GM19351 (cell line): ENCODE measurements at regions not wholly inside any gene's neighbourhood (a gene's known extent, or its start where the extent isn't known, plus 50 kb on each side); places are given as distances from the start of the nearest gene placed in this dataset.
A peak's percentile ranks its signal among the peaks of the same experiment; 100 is the strongest.

Experiments
- ATAC-seq: cut with Tn5 transposase; IDR thresholded peaks from one replicate; pipeline ENCODE4 v1.9.1; 2021; ENCODE audit warnings: mild to moderate bottlenecking, moderate library complexity; ENCODE audit not compliant: unreplicated experiment

DNA sequence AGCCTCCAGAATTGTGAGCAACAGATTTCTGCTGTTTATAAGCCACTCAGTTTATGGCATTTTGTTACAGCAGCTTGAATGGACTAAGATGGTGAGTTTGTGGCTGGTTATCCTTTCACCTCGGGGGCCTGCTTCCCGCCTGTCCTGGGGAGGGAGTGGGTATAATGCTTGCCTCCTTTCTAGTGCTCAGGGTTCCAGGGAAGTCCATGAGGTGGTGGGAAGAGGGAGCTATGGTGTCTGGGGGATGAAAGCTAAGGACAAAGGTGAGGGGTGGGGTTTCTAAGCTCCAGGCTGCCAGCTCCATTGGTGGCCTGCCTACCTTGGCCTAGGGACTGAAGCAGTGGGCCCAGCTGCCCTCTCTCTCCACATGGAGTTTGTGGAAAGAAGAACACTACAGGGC is 50.2 kb upstream of the SDK2 start:
- ATAC-seq = no peak

DNA sequence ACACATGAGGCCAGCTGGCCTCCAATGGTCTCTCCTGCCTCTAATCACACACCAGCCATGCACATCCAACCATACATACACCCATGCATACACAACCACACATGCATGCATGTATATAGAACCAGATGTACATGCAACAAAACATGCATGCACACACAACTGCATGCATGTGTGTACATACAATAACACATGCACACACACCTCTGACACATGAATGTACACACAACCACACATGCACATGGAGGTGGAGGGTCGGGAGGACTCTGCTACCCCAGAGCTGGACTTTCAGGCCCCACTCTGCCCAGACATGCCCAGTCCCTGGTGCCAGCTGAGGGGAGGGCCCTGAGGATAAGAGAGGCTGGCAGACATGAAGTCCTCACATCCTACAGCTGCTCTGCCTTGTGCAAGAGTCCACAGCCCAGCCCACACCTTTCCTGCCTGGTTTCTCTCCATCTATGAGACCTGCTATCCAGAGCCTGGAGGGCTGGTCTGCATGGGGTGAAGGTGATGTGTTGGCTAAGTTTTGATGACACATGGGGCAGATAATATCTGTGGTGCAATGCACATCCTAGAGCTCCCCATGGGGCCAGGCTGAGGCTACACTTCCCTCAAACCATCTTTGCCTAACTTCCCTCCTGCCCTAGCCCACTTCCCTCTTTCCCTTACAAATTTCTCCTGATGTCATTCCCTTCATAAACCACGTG is 50.9 kb upstream of the SDK2 start:
- no peak for ATAC-seq

DNA sequence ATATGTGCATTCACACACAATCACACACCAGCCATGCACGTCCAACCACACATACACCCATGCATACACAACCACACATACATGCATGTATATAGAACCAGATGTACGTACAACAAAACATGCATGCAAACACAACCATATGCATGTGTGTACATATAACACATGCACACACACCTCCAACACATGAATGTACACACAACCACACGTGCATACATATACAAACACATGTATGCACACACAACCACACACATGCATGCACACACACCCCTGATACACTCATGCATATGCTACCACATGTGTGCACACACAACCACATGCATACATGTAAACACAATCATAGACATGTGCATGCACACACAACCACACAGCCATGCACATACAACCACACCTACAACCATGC is 52.0 kb upstream of the SDK2 start:
- ATAC-seq = no peak

DNA sequence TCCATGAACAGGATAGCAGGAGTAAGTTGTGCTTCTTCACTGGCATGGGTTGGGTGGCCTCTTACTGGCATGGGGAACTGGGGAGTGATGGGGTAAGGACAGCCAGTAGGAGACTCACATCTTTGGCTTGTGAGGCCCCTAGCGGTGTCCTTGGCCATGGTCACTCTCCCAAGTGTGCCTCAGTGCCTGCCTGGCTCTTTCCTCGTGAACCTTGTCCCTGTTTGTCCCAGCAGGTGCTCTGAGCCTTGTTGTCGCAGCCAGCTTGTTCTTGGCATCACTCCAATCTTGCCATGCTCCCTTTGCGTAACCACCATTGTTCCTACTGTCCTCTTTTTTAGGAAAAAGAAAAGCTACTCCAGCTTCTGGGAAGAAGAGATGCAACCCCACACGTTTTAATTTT is 53.6 kb upstream of the SDK2 start:
- no peak for ATAC-seq

DNA sequence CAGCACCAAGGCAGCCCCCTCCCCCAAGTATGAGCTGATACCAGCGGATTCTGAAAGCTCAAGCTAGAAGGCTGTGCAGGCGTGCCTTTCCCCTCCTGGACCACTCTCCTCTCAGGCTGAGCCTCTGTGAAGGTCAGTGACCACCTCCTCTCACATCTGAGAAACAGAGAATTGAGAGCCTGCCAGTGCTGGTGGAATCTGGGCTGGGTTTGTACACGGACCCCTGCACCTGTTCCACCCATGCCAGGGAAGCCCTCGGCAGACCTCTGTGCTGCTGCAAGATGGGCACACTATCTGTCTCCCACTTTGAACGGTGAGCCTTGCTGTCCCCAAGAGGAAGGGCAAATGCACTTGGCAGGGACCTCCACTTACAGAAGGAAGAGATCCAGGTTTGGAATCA is 54.7 kb upstream of the SDK2 start:
- ATAC-seq = no peak

DNA sequence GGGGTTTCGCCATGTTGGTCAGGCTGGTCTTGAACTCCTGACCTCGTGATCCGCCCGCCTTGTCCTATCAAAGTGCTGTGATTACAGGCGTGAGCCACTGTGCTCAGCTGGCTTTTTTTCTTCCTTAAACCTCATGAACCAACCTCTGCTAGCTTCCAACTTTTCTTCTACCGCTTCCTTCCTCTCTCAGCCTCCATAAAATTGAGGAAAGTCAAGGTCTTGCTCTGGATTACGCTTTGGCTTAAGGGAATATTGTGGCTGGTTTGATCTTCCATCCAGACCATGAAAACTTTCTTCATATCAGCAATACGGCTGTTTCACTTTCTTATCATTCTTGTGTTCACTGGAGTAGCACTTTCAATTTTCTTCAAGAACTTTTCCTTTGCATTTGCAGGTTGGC is 57.5 kb upstream of the SDK2 start:
- ATAC-seq = no peak

DNA sequence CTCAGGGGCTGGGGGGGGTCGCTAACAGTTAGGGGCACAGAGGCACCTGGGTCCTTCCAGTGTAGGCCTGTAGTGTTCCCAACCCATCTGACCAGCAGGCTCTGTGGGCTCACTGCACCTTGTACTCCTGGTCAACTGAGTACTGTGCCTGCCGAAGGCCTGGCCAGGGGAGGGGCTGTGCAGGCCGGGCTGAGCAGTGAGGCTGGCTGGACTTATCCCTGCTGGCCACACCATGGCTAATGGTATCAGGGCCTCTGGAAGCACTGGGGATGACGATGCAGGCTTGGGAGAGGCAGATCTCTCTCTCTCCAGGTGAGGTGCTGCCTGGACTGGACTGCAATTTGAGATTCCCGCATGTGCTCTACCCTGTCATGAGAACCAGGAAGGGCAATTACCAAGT is 58.9 kb upstream of the SDK2 start:
- ATAC-seq = no peak

DNA sequence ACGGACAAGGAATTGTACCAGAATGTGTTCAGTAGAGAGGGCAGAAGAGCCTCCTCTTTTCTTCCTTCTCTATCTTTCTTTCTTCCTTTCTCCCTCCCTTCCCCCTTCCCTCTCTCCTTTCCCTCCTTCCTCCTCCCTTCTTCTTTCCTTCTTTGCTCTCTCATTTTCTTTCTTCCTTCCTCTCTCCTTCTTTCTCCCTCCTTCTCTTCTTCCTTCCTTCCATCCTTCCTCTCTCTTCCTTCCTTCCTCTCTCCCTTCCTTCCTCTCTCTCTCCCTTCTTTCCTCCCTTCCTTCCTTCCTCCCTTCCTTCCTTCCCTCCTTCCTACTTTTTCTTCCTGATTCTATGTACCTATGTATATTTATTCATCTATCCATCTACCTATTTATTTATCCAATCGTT is 59.7 kb upstream of the SDK2 start:
- no peak for ATAC-seq

DNA sequence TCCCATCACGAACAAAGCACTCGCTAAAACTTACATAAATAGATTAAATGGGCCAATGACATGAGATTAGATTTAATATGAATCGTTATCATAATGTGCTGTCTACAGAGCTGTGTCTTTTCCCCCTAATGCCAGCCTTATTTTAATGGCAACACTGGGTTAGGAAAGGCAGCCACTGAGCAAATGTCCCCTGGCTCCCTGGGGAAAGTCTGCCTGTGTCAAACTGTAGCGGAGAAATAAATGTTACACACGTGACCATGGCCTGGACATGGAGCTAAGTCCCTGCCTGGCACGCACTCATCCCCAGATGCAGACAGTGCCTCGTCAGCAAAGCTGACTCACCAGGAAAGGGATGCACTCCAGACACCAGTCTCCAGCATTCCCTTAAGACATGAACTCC is 61.3 kb upstream of the SDK2 start:
- ATAC-seq = no peak

DNA sequence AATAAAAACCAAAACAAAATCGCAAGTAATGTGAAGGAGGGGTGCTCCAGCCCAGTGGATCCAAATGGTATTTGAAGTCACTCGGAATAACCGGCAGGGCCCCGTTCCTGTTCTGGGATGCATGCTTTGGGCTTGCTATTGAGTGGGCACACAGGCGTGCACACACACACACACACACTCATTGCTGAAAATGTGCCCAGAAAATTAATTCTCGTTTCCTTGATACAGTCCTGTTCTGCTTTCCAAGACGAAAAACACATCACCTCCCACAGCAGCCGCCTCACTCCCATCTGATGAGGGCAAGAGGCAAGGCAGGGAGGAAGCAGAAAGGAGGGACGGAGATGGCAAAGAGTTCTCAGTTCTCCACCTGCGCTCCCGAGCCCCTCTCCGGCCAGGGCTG is 62.2 kb upstream of the SDK2 start:
- no peak for ATAC-seq

DNA sequence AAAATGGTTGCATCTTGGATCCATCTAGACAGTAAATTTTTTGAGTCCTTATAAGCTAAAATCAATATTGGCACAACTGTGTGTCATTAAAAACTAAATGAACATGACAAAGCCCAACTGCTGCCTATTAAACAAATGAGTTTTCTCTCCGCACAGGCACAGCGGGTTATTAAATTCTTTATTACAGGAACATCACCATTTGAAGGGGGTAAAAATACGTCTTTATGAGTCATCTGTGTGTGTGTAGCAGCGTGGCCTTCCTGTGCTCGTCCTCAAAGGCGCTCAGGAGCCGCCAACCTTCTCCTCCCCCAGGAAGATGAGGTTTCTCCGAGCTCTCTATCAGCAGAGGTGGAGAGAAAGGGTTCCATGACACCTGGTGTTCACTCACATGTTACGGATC is 62.6 kb upstream of the SDK2 start:
- ATAC-seq = no peak

DNA sequence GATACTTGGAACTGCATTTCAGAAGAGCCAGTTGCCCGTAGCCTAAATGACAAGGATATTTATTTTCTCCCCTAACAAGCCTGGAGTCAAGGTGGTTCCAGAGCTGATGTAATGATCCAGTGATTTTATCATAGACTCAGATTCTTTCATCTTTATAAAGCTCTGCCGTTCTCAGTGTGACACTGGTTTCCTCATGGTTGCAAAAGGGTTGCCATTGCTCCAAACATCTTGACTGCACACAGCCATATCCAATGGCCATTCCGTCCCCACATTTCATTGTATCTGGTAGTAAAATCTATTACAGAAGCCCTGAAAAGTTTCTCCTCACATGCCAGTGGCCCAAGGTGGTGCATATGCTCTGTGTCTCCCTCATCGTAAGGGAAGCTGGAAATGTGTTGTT is 63.1 kb upstream of the SDK2 start:
- no peak for ATAC-seq

DNA sequence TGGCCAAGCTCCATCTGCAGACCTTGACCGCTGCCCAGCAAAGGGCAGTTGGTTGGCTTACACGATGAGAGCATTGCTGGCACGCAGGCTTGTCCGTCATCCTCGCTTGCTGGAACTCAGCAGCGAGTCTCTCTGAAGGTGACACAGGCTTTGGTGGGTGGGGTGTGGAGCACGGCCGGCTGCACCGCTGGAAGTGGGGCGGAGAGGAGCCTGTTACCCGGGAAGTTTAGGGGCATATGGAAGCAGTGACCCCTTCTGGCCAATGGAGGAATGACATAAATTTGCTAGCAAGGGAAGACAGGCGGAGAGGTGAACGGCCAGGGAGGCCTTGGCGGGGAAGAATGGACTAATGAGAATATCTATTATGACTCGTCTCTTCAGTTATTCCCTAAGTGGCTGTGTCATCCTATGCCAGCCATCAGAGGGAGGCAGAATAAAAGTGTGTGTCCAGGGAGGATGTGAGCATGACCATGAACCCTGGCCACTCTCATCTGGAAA is 65.9 kb upstream of the SDK2 start:
- ATAC-seq = peak; percentile 60

DNA sequence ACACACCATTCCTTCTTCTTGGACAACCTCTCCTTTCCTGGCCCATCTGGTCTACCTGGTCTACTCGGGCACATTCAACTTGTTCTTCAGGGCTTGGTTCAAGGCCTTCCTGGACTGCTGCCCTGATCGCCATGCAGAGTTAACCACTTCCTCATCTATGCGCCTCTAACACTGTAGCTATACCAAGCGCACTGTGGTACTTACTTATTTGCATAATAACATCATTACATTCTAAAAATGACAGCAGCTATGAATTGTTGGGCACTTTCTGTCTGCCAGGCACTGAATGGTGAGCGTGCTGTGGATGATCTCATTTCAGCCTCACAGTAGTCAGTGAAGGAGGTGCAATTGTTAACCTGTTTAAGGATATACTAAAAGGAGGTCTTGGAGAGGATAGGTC is 66.9 kb upstream of the SDK2 start:
- ATAC-seq = peak; percentile 86

DNA sequence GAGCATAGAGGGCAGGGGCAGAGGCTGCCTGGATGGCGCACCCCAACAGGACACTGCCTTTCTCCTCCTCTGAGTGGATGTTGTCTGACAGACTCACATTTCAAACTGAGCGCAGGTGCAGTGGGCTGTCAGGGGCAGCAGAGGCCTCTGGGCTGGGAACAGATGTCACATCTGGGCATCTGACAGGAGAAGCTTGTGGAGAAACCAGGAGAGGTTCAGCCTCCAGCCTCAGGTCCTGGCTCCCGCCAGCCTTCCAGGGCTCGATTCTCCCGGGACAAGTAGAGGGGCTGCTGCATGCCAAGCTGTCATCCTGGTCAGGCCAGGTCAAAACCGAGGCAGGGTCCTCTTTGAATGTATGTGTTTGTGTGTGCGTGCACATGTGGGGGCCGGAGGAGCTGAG is 67.7 kb upstream of the SDK2 start:
- no peak for ATAC-seq

DNA sequence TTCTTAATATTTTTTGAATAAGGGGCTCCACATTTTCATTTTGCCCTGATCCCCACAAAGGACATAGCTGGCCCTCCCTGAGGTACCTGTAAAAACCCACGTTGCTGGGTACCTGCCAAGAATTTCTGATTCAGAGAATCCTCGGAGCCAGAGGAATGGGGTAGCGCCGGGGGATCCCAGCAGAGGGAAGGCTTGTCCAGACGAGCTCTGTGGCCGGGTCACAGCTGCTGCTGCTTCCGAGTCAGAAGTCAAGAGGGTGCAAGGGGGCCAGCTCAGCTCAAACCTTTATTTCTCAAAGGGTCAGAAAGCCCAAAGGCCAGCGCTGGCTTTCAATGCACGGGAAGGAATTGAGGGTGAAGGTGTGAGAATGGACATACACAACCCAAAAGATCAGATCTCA is 68.9 kb upstream of the SDK2 start:
- no peak for ATAC-seq

DNA sequence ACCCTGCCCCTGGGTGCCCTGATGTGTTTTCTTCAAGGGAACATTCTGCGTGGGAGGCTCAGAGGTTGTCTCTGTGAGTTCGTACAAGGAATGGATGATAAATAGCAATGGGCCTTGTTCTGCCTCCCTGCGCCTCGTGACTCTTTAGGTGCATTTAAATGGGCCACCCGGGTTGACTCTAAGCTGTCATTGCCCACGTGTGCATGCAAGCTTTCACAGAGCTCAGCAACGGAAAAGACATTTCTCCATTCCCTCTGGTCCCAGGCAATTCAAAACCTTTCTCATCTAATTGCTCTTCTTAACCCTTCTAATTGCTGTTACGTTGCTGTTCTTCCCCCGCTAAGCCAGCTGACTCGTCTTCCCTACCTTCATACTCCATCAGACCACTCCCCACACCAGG is 71.5 kb upstream of the SDK2 start:
- ATAC-seq = no peak

DNA sequence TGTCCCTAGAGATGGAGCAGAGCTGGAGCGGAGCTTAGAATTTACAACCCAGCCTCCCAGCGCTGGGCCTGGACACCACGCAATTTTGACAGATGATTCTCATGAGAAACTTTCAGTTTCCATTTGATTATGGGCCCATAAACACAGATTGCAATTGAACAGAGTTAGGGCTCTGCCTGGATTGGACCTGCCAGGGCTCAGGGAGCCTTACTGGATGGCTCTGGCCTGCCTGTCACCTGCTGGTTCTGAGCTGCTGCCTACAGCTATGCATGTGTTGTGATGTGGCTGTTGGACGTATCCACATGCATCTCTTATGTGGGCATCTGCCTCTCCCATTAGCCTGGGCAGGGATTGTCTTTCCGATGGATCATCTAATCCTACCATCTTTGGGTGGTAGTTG is 73.4 kb upstream of the SDK2 start:
- ATAC-seq = no peak

DNA sequence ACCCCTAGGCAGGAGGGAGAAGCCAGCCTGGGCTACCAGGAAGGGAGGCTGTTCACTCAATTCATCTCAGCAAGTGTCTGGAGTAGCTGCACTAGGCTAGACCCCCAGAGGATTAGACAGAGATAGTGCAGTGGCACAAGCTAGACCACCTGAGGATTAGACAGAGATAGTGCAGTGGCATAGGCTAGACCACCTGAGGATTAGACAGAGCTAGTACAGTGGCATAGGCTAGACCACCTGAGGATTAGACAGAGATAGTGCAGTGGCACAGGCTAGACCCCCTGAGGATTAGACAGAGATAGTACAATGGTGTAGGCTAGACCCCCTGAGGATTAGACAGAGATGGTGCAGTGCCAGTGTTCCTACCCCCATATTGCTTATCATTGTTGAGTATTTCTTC is 74.1 kb upstream of the SDK2 start:
- ATAC-seq = no peak

DNA sequence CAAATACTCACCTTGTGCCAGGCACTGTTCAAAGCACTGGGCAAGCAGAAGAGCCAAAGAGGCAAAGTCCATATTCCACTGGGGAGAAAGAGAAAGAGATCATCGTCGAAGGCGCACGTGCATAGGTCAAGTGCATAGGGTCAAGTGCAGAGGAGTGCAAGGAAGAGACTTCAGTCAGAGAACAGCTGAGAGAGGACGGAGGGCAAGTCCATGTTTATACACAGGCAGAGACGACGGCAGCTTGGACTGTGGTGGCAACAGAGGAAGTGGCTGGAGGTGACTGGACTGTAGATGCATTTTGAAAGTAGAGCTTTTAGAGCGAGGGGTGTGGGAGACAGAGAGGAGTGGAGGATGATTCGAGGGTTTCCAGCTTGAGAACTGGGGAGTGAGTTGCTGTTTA is 74.7 kb upstream of the SDK2 start:
- ATAC-seq = no peak

DNA sequence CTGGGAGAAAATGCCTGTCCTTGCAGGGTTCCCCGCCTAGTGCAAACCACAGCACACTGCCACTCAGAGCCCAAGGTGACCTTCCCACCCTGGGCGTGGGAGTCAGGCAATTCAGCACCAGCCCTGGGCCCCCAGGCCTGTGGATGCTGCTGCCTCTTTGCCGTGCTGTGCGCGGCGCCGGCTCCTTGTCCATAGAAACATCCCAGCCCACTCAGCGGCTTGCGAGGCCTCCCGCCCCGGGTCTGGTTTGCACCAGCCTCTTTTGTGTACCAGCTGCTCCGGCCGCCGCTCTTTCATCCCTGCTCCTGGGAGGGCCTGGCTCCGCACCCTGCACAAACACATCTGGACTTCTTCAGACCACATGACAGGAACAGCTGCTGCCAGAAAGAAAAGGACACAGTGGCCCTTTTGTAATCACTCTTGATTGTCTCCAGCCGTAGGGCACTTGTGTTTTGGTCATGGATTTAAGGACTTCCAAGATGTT is 75.4 kb upstream of the SDK2 start:
- ATAC-seq = no peak

DNA sequence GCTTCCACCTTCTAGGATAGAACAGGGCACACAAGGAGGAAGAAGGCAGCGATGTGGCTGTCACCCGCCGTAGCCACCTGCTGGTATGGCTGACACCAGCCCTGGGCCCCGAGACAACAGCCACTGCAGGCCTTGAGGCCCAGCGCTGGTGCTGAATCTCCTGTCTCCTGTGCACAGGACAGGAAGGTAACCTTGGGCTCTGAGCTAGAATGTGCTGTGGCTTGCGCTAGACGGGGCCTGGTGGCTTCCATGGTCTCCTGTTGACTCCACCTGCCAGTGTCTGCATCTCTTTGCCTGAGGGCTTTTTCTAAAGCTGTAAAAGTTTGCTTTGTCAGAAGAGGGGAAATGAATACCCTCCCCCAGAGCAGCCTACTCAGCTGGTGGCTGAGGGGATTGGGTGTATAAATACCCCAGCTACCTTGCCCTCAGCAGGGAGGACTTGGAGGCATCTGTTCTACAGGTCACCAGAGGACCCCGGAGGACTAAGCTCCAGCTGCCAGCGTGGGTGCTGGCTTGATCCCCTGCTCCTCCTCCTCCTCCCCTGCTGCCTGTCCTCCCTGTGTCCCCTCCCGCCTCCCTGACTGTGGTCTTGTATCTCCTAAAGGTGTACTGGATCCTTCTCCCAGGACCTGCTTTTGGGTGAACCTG is 76.1 kb upstream of the SDK2 start:
- no peak for ATAC-seq

DNA sequence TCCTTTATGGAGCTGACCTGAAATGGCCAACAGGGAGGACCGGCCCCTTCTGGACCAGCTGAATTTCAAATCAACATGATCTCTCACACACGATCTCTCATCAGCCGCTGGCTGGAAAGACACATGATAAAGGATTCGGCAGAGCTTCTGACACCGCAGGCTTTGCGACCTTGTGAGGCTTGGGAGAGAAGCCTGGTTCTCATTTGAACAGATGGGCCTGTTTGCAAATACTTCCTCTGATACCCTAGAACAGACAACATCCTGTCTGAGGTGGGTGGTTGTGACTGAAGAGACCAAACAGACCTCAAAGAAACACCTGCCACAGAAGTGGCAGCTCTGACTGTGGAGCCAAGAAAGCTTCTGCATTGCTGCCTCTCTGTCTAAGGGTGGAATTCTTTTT is 77.9 kb upstream of the SDK2 start:
- ATAC-seq = no peak
